GM12873 (cell line): ENCODE measurements at regions not wholly inside any gene's neighbourhood (a gene's known extent, or its start where the extent isn't known, plus 50 kb on each side); places are given as distances from the start of the nearest gene placed in this dataset.

Source experiments
- TF ChIP-seq, protein P1 (sequence below): IDR thresholded peaks from 2 replicates; pipeline ENCODE4 v1.5.1; 2012; ENCODE audit warnings: low read depth, mild to moderate bottlenecking, moderate library complexity, low read length, control low read depth; ENCODE audit not compliant: insufficient read depth; ENCODE audit errors: missing control alignments

DNA sequence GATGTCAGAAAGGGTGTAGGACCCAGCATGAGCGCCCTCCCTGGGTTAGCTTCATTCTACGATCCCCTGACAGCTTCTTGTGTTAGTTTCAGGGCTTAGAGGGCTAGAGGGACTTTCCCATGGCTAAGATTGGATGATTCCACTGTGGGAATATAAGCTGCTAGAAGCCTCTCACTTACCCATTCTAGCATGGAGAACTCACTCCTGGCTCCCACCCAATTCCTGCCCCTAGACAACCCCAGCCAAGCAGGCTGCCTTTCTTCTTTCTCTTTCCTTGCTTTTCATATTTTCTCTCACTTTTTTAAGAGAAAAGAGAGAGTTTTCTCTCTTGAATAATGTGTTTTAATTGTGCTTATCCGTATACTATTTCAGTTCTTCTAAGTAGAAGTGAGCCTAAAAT, 335.1 kb upstream of the CNTN6 start:
- TF ChIP-seq, protein P1, sequence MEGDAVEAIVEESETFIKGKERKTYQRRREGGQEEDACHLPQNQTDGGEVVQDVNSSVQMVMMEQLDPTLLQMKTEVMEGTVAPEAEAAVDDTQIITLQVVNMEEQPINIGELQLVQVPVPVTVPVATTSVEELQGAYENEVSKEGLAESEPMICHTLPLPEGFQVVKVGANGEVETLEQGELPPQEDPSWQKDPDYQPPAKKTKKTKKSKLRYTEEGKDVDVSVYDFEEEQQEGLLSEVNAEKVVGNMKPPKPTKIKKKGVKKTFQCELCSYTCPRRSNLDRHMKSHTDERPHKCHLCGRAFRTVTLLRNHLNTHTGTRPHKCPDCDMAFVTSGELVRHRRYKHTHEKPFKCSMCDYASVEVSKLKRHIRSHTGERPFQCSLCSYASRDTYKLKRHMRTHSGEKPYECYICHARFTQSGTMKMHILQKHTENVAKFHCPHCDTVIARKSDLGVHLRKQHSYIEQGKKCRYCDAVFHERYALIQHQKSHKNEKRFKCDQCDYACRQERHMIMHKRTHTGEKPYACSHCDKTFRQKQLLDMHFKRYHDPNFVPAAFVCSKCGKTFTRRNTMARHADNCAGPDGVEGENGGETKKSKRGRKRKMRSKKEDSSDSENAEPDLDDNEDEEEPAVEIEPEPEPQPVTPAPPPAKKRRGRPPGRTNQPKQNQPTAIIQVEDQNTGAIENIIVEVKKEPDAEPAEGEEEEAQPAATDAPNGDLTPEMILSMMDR: no peak

DNA sequence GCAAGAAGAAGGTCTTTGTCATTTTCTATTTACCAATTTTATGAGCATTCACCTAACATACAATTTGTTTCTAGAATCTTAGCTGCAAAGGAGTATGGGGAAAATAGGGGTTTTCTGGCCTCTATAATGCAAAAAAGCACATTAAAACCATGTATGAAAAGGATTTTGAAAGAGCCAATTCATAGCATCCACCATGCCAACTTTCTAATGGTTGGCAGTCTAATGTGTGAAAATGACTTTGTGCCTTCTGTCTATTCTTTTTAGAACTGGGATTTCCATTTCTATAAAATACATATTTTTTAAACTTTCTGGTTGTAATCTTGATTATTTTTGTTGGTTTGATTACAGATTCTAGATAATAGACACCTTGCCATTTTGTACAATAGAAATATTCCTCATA, 333.7 kb upstream of the CNTN6 start:
- TF ChIP-seq, protein P1: no peak

DNA sequence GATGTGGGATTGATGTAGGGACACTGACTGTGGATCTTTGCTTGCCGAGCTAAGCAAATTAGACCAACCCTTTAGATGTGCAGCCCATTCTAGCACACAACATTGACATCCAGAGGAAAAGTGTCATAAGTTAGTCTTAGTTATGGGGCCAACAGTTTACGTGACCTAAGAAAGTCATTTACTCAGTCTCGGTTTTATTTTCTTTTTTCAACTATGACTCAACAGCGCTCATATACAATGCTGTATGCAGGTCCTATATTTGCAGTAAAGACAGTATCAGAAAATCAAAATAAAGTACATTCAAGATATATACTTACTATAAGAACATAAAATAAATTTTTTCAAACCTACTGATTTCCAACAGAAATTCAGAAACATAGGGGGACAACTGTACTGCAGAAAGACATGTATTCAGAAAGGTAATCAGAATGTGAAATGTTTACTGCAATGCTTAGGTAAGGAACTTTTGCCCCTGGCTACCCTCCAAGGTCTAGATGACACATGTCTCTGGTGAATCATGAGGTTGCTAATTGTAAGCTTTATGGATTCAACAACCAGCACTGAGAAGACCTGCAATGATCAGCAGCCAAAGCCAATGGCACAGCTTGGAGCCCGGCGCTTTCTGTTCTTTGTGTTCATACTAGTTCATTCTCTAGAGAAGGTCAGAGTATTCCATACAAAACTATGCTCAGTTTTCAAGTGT, 317.5 kb upstream of the CNTN6 start:
- TF ChIP-seq, protein P1: no peak

DNA sequence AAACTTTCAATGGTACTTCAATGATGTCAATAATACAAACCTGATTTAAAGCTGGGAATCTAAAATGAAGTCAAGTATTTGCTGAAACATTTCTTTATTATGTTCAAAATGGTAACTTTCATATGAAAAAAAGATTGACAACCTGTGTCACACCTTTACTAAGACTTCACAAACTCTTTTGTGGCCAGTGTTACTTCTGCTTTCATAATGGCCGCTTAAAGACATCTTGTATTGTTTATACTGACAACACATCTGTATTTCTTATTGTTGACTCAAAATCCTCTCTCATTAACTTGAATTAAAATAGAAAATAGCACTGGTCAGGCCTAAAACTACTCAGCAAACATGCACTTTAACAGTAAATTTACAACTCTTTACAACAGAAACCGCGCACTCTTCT, 312.3 kb upstream of the CNTN6 start:
- TF ChIP-seq, protein P1: no peak

DNA sequence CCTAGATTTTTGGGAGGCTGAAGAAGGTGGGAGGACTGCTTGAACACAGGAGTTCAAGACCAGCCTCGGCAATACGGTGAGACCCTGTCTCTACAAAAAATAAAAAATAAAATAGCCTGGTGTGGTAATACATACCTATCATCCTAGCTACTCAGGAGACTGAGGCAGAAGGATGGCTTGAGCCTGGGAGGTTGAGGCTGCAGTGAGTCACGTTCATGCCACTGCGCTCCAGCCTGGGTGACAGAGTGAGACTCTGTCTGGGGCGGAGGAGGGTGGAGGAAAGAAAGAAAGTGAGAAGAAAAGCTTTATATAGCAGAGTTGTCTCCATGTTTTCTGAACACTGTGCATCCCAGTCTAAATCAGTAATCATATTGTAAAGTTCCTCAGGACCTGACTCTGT, 301.4 kb upstream of the CNTN6 start:
- TF ChIP-seq, protein P1: no peak

DNA sequence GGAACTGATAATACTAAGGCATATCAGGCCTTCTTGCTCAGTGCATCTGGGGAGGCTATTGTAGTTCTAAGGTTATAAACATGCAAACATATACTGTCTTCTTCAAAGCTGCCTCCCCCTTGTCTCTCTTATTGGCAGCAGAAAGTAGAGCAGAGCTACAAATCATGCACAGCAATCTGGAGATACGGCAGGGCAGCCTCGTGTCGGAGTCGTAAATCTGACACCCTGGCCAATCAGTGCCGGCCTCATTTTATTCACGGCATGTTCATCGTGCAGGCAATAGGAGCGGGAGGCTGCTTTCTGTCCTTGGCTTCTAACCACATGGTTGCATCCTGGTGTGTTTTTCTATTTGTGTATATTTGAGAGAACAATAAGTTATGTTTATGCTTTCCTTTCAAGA, 300.2 kb upstream of the CNTN6 start:
- TF ChIP-seq, protein P1: no peak

DNA sequence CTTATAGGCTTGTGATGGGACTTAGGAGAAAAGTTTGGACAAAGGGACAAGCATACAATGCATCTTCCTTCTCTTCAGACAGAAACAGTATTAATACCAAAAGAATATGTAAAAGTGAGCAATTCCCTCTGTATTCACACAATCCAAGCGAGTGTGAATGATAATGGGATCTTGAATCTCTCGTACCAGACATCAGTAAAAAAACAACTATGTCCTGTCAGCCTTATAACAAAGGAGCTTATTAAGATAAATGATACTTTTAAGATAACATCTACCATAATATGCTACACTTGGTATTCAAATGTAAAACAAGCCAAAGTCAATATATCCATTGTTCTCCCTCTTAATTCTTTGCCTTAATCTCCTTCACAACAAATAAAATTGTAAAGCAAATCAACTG, 288.6 kb upstream of the CNTN6 start:
- TF ChIP-seq, protein P1: no peak

DNA sequence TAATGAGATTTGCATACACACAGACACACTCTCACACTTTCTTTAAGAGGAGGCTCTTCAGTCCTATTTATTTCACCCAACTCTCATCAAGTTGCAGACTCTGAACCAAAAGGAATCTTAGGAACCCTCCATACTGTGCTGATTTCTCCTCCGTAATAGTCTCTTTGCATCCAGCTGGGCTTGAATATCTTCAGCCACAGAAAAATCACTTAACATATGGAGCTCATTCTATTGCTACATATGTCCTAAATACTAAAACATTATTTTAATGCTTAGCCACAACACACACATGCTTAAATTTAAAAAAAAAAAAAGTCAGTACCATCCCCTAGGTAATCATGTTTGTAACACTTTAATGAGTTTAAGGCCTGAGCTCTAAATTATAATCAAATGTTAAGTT, 287.5 kb upstream of the CNTN6 start:
- TF ChIP-seq, protein P1: no peak
